Fibroblast of lung (primary cell): ENCODE measurements at regions not wholly inside any gene's neighbourhood (a gene's known extent, or its start where the extent isn't known, plus 50 kb on each side); places are given as distances from the start of the nearest gene placed in this dataset.

Experiments
- DNase-seq, 2 donors: peaks; one replicate each; pipeline versions ENCODE4 v3.0.0 to v3.0.0-alpha.2; 2010; ENCODE audit warnings: low read depth in 2 of 2
- H2AFZ ChIP-seq: 2 replicates; pipeline ENCODE4 v1.5.1; 2012; ENCODE audit warnings: low read length, control low read depth, inconsistent platforms
- H3K27ac ChIP-seq: 2 replicates; pipeline ENCODE4 v1.5.1; 2011; ENCODE audit warnings: low read length, control low read depth; ENCODE audit not compliant: insufficient read depth
- H3K27me3 ChIP-seq: 2 replicates; pipeline ENCODE4 v1.5.1; 2011; ENCODE audit warnings: mild to moderate bottlenecking, low read length; ENCODE audit not compliant: control insufficient read depth, insufficient read depth
- H3K36me3 ChIP-seq: 2 replicates; pipeline ENCODE4 v1.5.1; 2011; ENCODE audit warnings: low read length; ENCODE audit not compliant: control insufficient read depth, insufficient read depth
- H3K4me1 ChIP-seq: 2 replicates; pipeline ENCODE4 v1.5.1; 2011; ENCODE audit warnings: low read length; ENCODE audit not compliant: control insufficient read depth, insufficient read depth; ENCODE audit errors: extremely low read depth
- H3K4me2 ChIP-seq: 2 replicates; pipeline ENCODE4 v1.5.1; 2011; ENCODE audit warnings: low read length, control low read depth; ENCODE audit not compliant: insufficient read depth; ENCODE audit errors: extremely low read depth
- H3K4me3 ChIP-seq, 4 experiments: fragments of 200-600 bp in 1 of 4; sonication (generic) in 1 of 4; replicated peaks in 1 of 4; 2 replicates each; pipeline ENCODE4 v1.5.1; 2011 to 2016; ENCODE audit warnings: low read length in 4 of 4, low read depth in 3 of 4, mild to moderate bottlenecking in 3 of 4, control low read depth in 2 of 4, inconsistent platforms in 1 of 4, mixed read lengths in 1 of 4; ENCODE audit not compliant: insufficient read depth in 1 of 4; ENCODE audit errors: control extremely low read depth in 1 of 4
- H3K79me2 ChIP-seq: 2 replicates; pipeline ENCODE4 v1.5.1; 2012; ENCODE audit warnings: mild to moderate bottlenecking, low read length, inconsistent platforms; ENCODE audit not compliant: control insufficient read depth, insufficient read depth
- H3K9ac ChIP-seq: 2 replicates; pipeline ENCODE4 v1.5.1; 2011; ENCODE audit warnings: mild to moderate bottlenecking, low read length, control low read depth; ENCODE audit not compliant: insufficient read depth
- H3K9me3 ChIP-seq: 2 replicates; pipeline ENCODE4 v1.5.1; 2012; ENCODE audit warnings: low read depth, low read length; ENCODE audit not compliant: control insufficient read depth, insufficient read depth
- H4K20me1 ChIP-seq: 2 replicates; pipeline ENCODE4 v1.5.1; 2011; ENCODE audit warnings: low read length; ENCODE audit not compliant: control insufficient read depth, insufficient read depth; ENCODE audit errors: extremely low read depth
- CTCF ChIP-seq, 2 donors: IDR thresholded peaks in 1 of 2; conservative IDR thresholded peaks in 1 of 2; 1 replicate in 1 of 2; 2 replicates in 1 of 2; pipeline ENCODE4 v1.5.1; 2011 to 2012; ENCODE audit warnings: low read length in 2 of 2, control low read depth in 1 of 2, inconsistent platforms in 1 of 2, low read depth in 1 of 2, mild to moderate bottlenecking in 1 of 2
- EZH2 ChIP-seq: IDR thresholded peaks from 2 replicates; pipeline ENCODE4 v1.5.1; 2012; ENCODE audit warnings: low read length, control low read depth, mild to moderate bottlenecking; ENCODE audit errors: missing control alignments

GRCh38 chr17:63305857-63306256 is 140.2 kb downstream of the CYB561 start:
- Histone ChIP-seq H3K9me3 (no peaks in the 10 kb centered on the region), H3K4me1 (no peaks in the 10 kb centered on the region), H3K27me3 (no peaks in the 10 kb centered on the region), H3K27ac (no peak overlapping the region), H3K79me2 (no peaks in the 10 kb centered on the region), H3K36me3 (no peaks in the 10 kb centered on the region), H3K4me3 (no peak overlapping the region), H3K9ac (no peak overlapping the region), H2AFZ (no peak overlapping the region), H3K4me2 (no peak overlapping the region), H4K20me1 (no peaks in the 10 kb centered on the region)
- TF ChIP-seq CTCF (conservative IDR thresholded peaks at IDR 0.05 in 1 of 2, IDR thresholded peaks at IDR 0.05 in 1 of 2; ENCODE audit: low read depth in 1 of 2, low read length in 2 of 2): no peak
- TF ChIP-seq EZH2: no peak
- DNase-seq: no peak

DNA sequence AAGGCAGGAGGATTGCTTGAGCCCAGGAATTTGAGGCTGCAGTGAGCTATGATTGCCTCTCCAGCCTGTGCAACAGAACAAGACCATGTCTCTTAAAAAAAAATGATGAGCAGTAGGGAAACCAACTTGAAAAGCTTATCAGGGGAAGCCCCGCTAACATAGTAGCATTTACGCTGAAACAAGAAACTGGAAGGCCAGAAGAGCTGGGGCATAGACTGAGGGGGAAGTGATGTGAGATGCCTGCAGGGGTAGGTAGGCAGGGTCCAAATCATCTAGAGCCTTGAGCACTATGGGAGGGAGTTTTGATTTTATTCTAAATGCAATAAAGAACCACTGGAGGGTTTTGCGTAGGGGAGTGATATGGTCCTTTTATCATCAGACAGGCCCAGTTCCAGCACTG is 139.3 kb downstream of the CYB561 start:
- Histone ChIP-seq H3K36me3 (no peaks in the 10 kb centered on the region), H2AFZ (no peak overlapping the region), H3K4me3 (no peak overlapping the region), H3K9ac (no peak overlapping the region), H4K20me1 (no peaks in the 10 kb centered on the region), H3K9me3 (no peaks in the 10 kb centered on the region), H3K79me2 (no peaks in the 10 kb centered on the region), H3K27me3 (no peaks in the 10 kb centered on the region), H3K27ac (no peak overlapping the region), H3K4me2 (no peak overlapping the region), H3K4me1 (no peaks in the 10 kb centered on the region)
- DNase-seq: no peak
- TF ChIP-seq EZH2 (no peak), CTCF (conservative IDR thresholded peaks at IDR 0.05 in 1 of 2, IDR thresholded peaks at IDR 0.05 in 1 of 2; ENCODE audit: low read depth in 1 of 2, low read length in 2 of 2) (no peak)

DNA sequence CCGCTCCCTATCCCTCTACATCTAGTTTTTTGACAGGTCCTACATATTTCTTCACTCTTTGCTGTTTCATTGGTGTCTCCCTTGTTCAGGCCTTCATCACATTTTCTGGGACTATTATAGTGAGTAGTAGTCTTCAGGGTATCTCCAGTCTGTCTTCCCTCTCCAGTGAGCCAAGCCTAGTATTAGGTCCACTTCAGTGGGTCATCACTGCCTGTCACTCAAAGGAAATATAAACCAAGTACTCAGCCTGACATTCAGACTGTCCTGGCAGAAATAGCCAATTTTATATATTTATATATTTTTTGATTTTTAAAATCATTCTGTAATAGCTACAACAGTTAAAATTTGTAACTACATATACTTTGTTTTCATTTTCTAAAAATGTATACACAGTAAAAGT is 137.8 kb downstream of the CYB561 start:
- Histone ChIP-seq H2AFZ (no peak overlapping the region), H3K9me3 (no peaks in the 10 kb centered on the region), H3K79me2 (no peaks in the 10 kb centered on the region), H3K27ac (no peak overlapping the region), H3K27me3 (no peaks in the 10 kb centered on the region), H4K20me1 (no peaks in the 10 kb centered on the region), H3K4me2 (no peak overlapping the region), H3K4me1 (no peaks in the 10 kb centered on the region), H3K36me3 (no peaks in the 10 kb centered on the region), H3K4me3 (no peak overlapping the region), H3K9ac (no peak overlapping the region)
- TF ChIP-seq EZH2 (no peak), CTCF (conservative IDR thresholded peaks at IDR 0.05 in 1 of 2, IDR thresholded peaks at IDR 0.05 in 1 of 2; ENCODE audit: low read depth in 1 of 2, low read length in 2 of 2) (no peak)
- DNase-seq: no peak
